Retinal pigment epithelial cell (primary cell): ENCODE measurements at regions not wholly inside any gene's neighbourhood (a gene's known extent, or its start where the extent isn't known, plus 50 kb on each side); places are given as distances from the start of the nearest gene placed in this dataset.

Experiments
- DNase-seq: peaks from one replicate; pipeline ENCODE4 v3.0.0-alpha.2; 2010; ENCODE audit warnings: low read depth
- H3K4me3 ChIP-seq: 2 replicates; pipeline ENCODE4 v1.5.1; 2011; ENCODE audit warnings: mild to moderate bottlenecking, low read length, control low read depth, moderate library complexity
- CTCF ChIP-seq: conservative IDR thresholded peaks from 2 replicates; pipeline ENCODE4 v1.5.1; 2011; ENCODE audit warnings: low read depth, low read length, control low read depth, inconsistent platforms

GRCh38 chr2:116366212-116366611, 1448.3 kb upstream of the DDX18 start:
- H3K4me3 ChIP-seq = no peak overlapping the region
- TF ChIP-seq CTCF = no peak
- DNase-seq = no peak

- H3K4me3 ChIP-seq = no peak overlapping the region
- no peak for DNase-seq
- no peak for TF ChIP-seq CTCF
Observed at GRCh38 chr2:116378786-116379185, 1435.7 kb upstream of the DDX18 start.

GRCh38 chr2:116411211-116411610, 1403.3 kb upstream of the DDX18 start:
- TF ChIP-seq CTCF = no peak
- H3K4me3 ChIP-seq = no peak overlapping the region
- DNase-seq = no peak

- no peak overlapping the region for H3K4me3 ChIP-seq
- TF ChIP-seq CTCF = no peak
- no peak for DNase-seq
Observed at GRCh38 chr2:116413659-116414058, 1400.8 kb upstream of the DDX18 start.

GRCh38 chr2:116416731-116417377, 1397.6 kb upstream of the DDX18 start:
- no peak overlapping the region for H3K4me3 ChIP-seq
- no peak for TF ChIP-seq CTCF
- peak; percentile 59 for DNase-seq

GRCh38 chr2:116435648-116436047, 1378.8 kb upstream of the DDX18 start:
- no peak for DNase-seq
- H3K4me3 ChIP-seq = no peak overlapping the region
- peak; percentile 48 for TF ChIP-seq CTCF

- H3K4me3 ChIP-seq = no peak overlapping the region
- no peak for DNase-seq
- no peak for TF ChIP-seq CTCF
Observed at GRCh38 chr2:116440104-116440653, 1374.3 kb upstream of the DDX18 start.
